K562 (cell line): ENCODE measurements at regions not wholly inside any gene's neighbourhood (a gene's known extent, or its start where the extent isn't known, plus 50 kb on each side); places are given as distances from the start of the nearest gene placed in this dataset.

Experiments
- ATAC-seq: fragments of 200-7000 bp; cut with Tn5 transposase; 3 replicates; pipeline ENCODE4 v1.9.1; 2020; ENCODE audit warnings: moderate library complexity
- BruUV-seq: library from RNA; stranded (reverse); fragments of 400-500 nt; replicated peaks from 2 replicates; lab custom pipeline; 2021; lab: Mats Ljungman, UMichigan
- CTCF ChIA-PET: fragments of 300-600 bp; formaldehyde crosslinking; extraction: SDS; loops from one replicate; lab custom pipeline; 2021; ENCODE audit warnings: low intra/inter-chr PET ratio; lab: Yijun Ruan, JAX
- POLR2A ChIA-PET: fragments of 300-600, 350-650 bp; sonication (Branson Sonifier 250); formaldehyde crosslinking; extraction: SDS; loops from one replicate; lab custom pipeline; 2021; ENCODE audit warnings: antibody characterized with exemption, inconsistent platforms; lab: Yijun Ruan, JAX
- DNase-seq, 4 experiments: peaks; one replicate each; pipeline versions ENCODE4 v3.0.0 to v3.0.0-alpha.2; 2011 to 2018; ENCODE audit warnings: low spot score in 3 of 4, mixed read lengths in 3 of 4; ENCODE audit errors: extremely low read depth in 1 of 4
- FAIRE-seq: peaks from 2 replicates; lab custom pipeline; 2011; peaks lifted over from hg19 to GRCh38; lab: Jason Lieb, UNC
- H2AFZ ChIP-seq: 2 replicates; pipeline ENCODE4 v1.6.0; 2011; ENCODE audit warnings: low read depth, low read length, control low read depth, inconsistent platforms
- H3K27ac ChIP-seq: fragments of 200-600 bp; 3 replicates; pipeline ENCODE4 v1.8.0; 2011; ENCODE audit warnings: low read depth, mild to moderate bottlenecking, control low read depth, inconsistent platforms, low read length, moderate library complexity, mixed read lengths; ENCODE audit errors: extremely low read depth
- H3K27me3 ChIP-seq, 2 experiments: fragments of 300-600 bp in 1 of 2; 2 replicates in 1 of 2; 3 replicates in 1 of 2; pipeline versions ENCODE4 v1.6.0 to v1.8.0; 2011; ENCODE audit warnings: inconsistent platforms in 2 of 2, low read length in 2 of 2, mild to moderate bottlenecking in 1 of 2, mixed read lengths in 1 of 2, moderate library complexity in 1 of 2; ENCODE audit not compliant: control insufficient read depth in 2 of 2, insufficient read depth in 2 of 2
- H3K36me3 ChIP-seq: fragments of 300-600 bp; 3 replicates; pipeline ENCODE4 v1.8.0; 2011; ENCODE audit warnings: mild to moderate bottlenecking, low read length, inconsistent platforms; ENCODE audit not compliant: control insufficient read depth, insufficient read depth
- H3K4me1 ChIP-seq, 2 experiments: fragments of 200-600 bp in 1 of 2; replicated peaks in 1 of 2; 2 replicates in 1 of 2; 3 replicates in 1 of 2; pipeline versions ENCODE4 v1.5.1 to v1.8.0; 2011; ENCODE audit warnings: inconsistent platforms in 2 of 2, low read length in 2 of 2, mild to moderate bottlenecking in 1 of 2, mixed read lengths in 1 of 2, moderate library complexity in 1 of 2; ENCODE audit not compliant: control insufficient read depth in 2 of 2, insufficient read depth in 2 of 2
- H3K4me2 ChIP-seq: 2 replicates; pipeline ENCODE4 v1.6.1; 2011; ENCODE audit warnings: low read length, control low read depth, inconsistent platforms, mixed read lengths; ENCODE audit not compliant: insufficient read depth
- H3K4me3 ChIP-seq: fragments of 200-600 bp; sonication (generic), shearing (Covaris generic); 2 replicates; pipeline ENCODE4 v1.5.1; 2016; ENCODE audit warnings: control low read depth, inconsistent platforms
- H3K79me2 ChIP-seq: fragments of 200-600 bp; 3 replicates; pipeline ENCODE4 v1.8.0; 2011; ENCODE audit warnings: low read length, inconsistent platforms; ENCODE audit not compliant: control insufficient read depth, insufficient read depth
- H3K9ac ChIP-seq, 2 experiments: 2 replicates each; pipeline versions ENCODE4 v1.6.0 to v1.6.1; 2011; ENCODE audit warnings: low read depth in 2 of 2, low read length in 2 of 2, control low read depth in 1 of 2, inconsistent platforms in 1 of 2, mild to moderate bottlenecking in 1 of 2, mixed read lengths in 1 of 2; ENCODE audit not compliant: insufficient read depth in 1 of 2
- H3K9me1 ChIP-seq: one replicate; pipeline ENCODE4 v1.6.0; 2011; ENCODE audit warnings: inconsistent platforms, mild to moderate bottlenecking, low read length, moderate library complexity; ENCODE audit not compliant: control insufficient read depth, insufficient read depth
- H3K9me3 ChIP-seq: replicated peaks from 2 replicates; pipeline ENCODE4 v1.5.1; 2011; ENCODE audit warnings: low read depth, low read length, inconsistent platforms; ENCODE audit not compliant: control insufficient read depth, insufficient read depth
- H4K20me1 ChIP-seq: replicated peaks from 2 replicates; pipeline ENCODE4 v1.6.1; 2011; ENCODE audit warnings: low read length, inconsistent platforms, mixed read lengths; ENCODE audit not compliant: control insufficient read depth, insufficient read depth
- DNMT1 ChIP-seq: fragments of 450-650 bp; IDR thresholded peaks from 2 replicates; pipeline ENCODE4 v1.6.1; 2016; ENCODE audit warnings: antibody characterized with exemption, mild to moderate bottlenecking
- IRF2 ChIP-seq: sonication (generic); formaldehyde crosslinking; IDR thresholded peaks from 2 replicates; pipeline ENCODE4 v1.8.1; 2022; ENCODE audit warnings: mild to moderate bottlenecking, missing genetic modification reagents
- MEF2D ChIP-seq: conservative IDR thresholded peaks from 2 replicates; pipeline ENCODE4 v1.6.1; 2016; ENCODE audit warnings: low read depth, missing genetic modification characterization, missing compliant biosample characterization
- MXD1 ChIP-seq: fragments of 250-450 bp; sonication (Bioruptor Pico); IDR thresholded peaks from 2 replicates; pipeline ENCODE4 v1.8.0; 2021; ENCODE audit warnings: borderline replicate concordance, mild to moderate bottlenecking, moderate library complexity; ENCODE audit not compliant: poor library complexity, severe bottlenecking
- RHOXF2B ChIP-seq: fragments of 250-450 bp; sonication (Bioruptor Pico); conservative IDR thresholded peaks from 2 replicates; pipeline ENCODE4 v1.5.1; 2021
- TARDBP ChIP-seq: fragments of 450-650 bp; IDR thresholded peaks from 2 replicates; pipeline ENCODE4 v1.6.1; 2016
- ZNF143 ChIP-seq: sonication (generic); formaldehyde crosslinking; IDR thresholded peaks from 2 replicates; pipeline ENCODE4 v1.9.0; 2022; ENCODE audit warnings: mild to moderate bottlenecking, missing genetic modification reagents
- WGBS: fragments of 100-300 bp; shearing (Covaris generic); methylation state at CpG from one replicate; pipeline ENCODE4 v1.1.6; 2016; ENCODE audit warnings: low coverage, mixed read lengths; ENCODE audit not compliant: insufficient coverage; ENCODE audit errors: missing lambda C conversion rate; 5-methylcytosine and 5-hydroxymethylcytosine counted together
- in situ Hi-C: fragments of 300-500 bp; cut with MboI; formaldehyde crosslinking; loops from 4 replicates; pipeline ENCODE4 v1.15.0; 2018; ENCODE audit warnings: inconsistent platforms, mixed read lengths
- intact Hi-C: fragments of 100-400 bp; cut with micrococcal nuclease; formaldehyde crosslinking; loops from 2 replicates; pipeline ENCODE4 v1.14.2; 2022

- H3K79me2 ChIP-seq = no peaks in the 10 kb centered on the region
- ChIA-PET POLR2A (no interaction called here), CTCF (no interaction called here)
- H2AFZ ChIP-seq = no peak overlapping the region
- intact Hi-C loops (no loop called here), in situ Hi-C loops (no loop called here)
- no peaks in the 10 kb centered on the region for H3K9me3 ChIP-seq
- no TSS peak for BruUV-seq
- no peak for TF ChIP-seq TARDBP
- H3K27ac ChIP-seq = no peak overlapping the region
- FAIRE-seq (no peak), DNase-seq (no peak), ATAC-seq (no peak)
- no peaks in the 10 kb centered on the region for H4K20me1 ChIP-seq
- no peaks in the 10 kb centered on the region for H3K36me3 ChIP-seq
- H3K9me1 ChIP-seq = no peaks in the 10 kb centered on the region
- no peak overlapping the region for H3K4me2 ChIP-seq
- no peaks in the 10 kb centered on the region for H3K4me1 ChIP-seq
- no peak overlapping the region for H3K4me3 ChIP-seq
- H3K27me3 ChIP-seq = no peaks in the 10 kb centered on the region
- H3K9ac ChIP-seq = no peak overlapping the region
- WGBS = 0% methylated on average over 1 of the region's 1 CpG
These were observed 97.3 kb upstream of the AGTR1 start for GRCh38 chr3:148600440-148600839.

- POLR2A ChIA-PET = no interaction called here
- CTCF ChIA-PET = no interaction called here
- H2AFZ ChIP-seq = no peak overlapping the region
- BruUV-seq = no TSS peak
- H3K27ac ChIP-seq = no peak overlapping the region
- TF ChIP-seq RHOXF2B (CRISPR knock-in tag) (no peak), DNMT1 (no peak), ZNF143 (CRISPR knock-in tag) (no peak), IRF2 (CRISPR knock-in tag) (no peak), MXD1 (CRISPR knock-in tag) (no peak), MEF2D (tag) (no peak)
- intact Hi-C loops = no loop called here
- ATAC-seq (no peak), DNase-seq (no peak), FAIRE-seq (no peak)
- no peaks in the 10 kb centered on the region for H3K9me1 ChIP-seq
- no peak overlapping the region for H3K4me3 ChIP-seq
- no peak overlapping the region for H3K9ac ChIP-seq
- no peaks in the 10 kb centered on the region for H3K36me3 ChIP-seq
- in situ Hi-C loops = no loop called here
- H3K9me3 ChIP-seq = no peaks in the 10 kb centered on the region
- WGBS = 0% methylated on average over 4 of the region's 4 CpGs
- no peak overlapping the region for H3K4me2 ChIP-seq
- no peaks in the 10 kb centered on the region for H3K4me1 ChIP-seq
- H4K20me1 ChIP-seq = no peaks in the 10 kb centered on the region
- H3K79me2 ChIP-seq = no peaks in the 10 kb centered on the region
- no peaks in the 10 kb centered on the region for H3K27me3 ChIP-seq
These were observed 96.6 kb upstream of the AGTR1 start for GRCh38 chr3:148600902-148601765.
